Esophagus muscularis mucosa (tissue), 3 donors: ENCODE measurements at regions not wholly inside any gene's neighbourhood (a gene's known extent, or its start where the extent isn't known, plus 50 kb on each side); places are given as distances from the start of the nearest gene placed in this dataset.

Source experiments
- CTCF ChIP-seq, 3 experiments: fragments of 200-600 bp in 2 of 3; fragments of 450-650 bp in 1 of 3; sonication (generic) in 2 of 3; IDR thresholded peaks; one replicate each; pipeline ENCODE4 v1.5.1; 2017 to 2019; ENCODE audit warnings: antibody characterized with exemption in 3 of 3, mild to moderate bottlenecking in 2 of 3, moderate library complexity in 1 of 3
- POLR2A ChIP-seq: fragments of 450-650 bp; IDR thresholded peaks from one replicate; pipeline ENCODE4 v1.6.1; 2017; ENCODE audit warnings: antibody characterized with exemption, moderate library complexity, mild to moderate bottlenecking, low read depth
- POLR2AphosphoS5 ChIP-seq, 2 donors: sonication (generic); formaldehyde crosslinking; IDR thresholded peaks; one replicate each; pipeline ENCODE4 v1.6.1; 2017; ENCODE audit warnings: antibody characterized with exemption in 2 of 2

DNA sequence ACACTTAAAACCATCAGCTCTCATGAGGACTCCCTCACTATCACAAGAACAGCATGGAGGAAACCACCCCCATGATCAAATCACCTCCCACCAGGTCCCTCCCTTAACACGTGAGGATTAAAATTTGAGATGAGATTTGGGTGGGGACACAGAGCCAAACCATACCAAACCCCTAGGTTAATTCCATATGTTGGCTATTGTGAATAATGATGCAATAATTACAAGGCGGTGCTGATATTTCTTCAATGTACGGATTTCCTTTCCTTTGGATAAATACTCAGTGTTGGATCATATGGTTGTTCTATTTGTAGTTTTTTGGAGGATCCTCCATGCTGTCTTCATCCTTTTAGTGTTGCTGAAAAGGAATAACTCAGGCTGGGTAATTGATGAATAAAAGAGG is 652.1 kb upstream of the PKDCC start:
- TF ChIP-seq CTCF (IDR thresholded peaks at IDR 0.05) = no peak
- no peak for TF ChIP-seq POLR2A
- no peak for TF ChIP-seq POLR2AphosphoS5 (IDR thresholded peaks at IDR 0.05)
